HG03095 (cell line): ENCODE measurements at regions not wholly inside any gene's neighbourhood (a gene's known extent, or its start where the extent isn't known, plus 50 kb on each side); places are given as distances from the start of the nearest gene placed in this dataset.
A peak's percentile ranks its signal among the peaks of the same experiment; 100 is the strongest.
"Not testable (repeated sequence)": the region's sequence is repeated elsewhere in the genome, so short reads cannot be mapped to it uniquely, and the experiment has no call there.

ENCODE experiments used
- ATAC-seq: cut with Tn5 transposase; IDR thresholded peaks from one replicate; pipeline ENCODE4 v1.9.1; 2021; ENCODE audit warnings: moderate library complexity; ENCODE audit not compliant: unreplicated experiment

DNA sequence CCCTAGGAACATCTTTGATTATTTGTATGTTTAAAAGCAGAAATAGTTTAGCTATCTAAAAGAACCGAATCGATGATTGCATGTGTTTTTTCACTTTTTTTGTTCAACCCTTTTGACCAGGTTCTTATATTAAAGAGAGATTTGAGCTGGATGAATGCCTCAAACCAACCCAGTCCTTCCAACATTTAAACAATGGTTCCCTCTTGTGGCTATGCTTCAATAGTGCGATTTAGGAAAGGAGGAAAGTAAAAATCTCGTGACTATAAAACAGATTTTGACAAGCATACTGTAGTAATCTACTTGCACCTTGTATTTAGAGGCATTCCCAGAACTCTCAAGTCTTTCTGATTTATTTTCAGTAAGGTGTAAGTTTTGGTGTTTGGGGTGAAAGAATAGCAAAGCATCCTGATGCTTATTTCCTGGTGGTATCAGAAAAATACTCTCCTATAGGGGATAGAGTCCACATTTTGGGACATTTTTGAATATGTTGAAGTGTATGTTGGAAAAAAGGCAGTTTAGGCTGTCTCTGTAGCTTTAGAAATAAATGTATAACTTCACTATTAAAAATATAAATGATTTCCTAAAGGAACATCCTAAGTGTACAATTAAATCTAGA is 159.6 kb upstream of the KCNH8 start:
- ATAC-seq, result no peak

DNA sequence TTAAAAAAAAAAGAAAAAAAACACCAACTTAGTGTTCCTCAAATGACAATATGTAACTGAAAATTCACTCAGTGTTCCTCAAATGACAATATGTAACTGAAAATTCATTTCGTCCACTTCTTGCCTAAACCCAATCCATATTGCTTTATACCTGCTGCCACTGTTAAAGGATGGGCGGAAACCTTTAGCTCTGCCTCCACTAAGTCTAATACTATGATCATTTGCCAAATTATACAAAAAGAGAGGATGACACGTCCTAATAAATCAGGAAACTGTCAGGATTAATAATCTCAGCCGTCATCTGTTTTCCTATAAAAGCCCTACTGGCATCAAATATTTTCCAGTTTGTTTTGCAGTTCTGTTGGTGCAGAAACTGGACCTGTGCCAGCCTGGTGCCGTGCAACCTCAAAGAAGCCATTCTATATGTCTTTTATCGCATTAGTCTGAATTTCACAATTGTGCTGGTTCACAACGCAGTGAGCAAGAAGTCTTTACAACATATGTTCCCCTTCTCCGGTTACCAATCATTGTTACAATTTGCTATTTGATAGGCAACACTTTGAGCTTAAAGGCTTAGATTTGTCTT is 160.4 kb upstream of the KCNH8 start:
- no peak for ATAC-seq

DNA sequence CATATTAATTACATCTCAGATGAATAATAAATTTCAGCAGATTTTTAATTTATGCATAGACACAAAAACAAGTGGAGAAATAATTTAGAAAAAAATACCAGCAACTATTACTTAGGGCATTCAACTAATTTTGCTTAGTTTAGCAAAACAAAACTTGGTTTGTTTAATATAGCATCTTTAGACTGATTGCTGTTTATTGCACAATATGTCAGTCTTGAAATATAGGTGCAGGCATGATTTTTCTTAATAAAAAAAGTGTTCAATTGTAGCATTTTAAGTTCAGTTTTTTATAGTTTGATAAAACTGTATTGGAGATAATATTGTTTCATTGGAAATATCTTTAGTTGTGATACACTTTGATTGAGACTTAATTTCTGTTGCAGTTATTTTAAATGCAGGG is 161.2 kb upstream of the KCNH8 start:
- no peak for ATAC-seq

DNA sequence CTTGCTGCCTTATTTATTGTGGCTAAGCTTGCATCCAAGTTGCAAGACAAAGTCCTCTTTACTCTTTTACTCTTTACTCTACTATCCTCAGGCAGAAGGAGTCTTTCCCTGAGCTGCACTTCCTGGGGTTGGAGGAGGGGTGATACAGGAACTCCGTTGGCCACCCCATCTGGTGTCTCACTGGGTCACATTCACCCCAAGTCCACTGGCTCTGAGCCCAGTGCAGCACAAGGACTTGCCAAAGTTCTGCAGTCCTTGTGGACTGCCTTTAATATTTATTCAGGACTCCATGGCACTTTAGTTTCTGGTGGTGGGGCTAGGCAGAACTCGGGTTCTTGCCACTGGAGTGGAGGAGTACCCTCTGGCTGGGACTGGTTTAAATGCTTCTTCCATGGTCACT is 165.4 kb upstream of the KCNH8 start:
- ATAC-seq, result no peak

DNA sequence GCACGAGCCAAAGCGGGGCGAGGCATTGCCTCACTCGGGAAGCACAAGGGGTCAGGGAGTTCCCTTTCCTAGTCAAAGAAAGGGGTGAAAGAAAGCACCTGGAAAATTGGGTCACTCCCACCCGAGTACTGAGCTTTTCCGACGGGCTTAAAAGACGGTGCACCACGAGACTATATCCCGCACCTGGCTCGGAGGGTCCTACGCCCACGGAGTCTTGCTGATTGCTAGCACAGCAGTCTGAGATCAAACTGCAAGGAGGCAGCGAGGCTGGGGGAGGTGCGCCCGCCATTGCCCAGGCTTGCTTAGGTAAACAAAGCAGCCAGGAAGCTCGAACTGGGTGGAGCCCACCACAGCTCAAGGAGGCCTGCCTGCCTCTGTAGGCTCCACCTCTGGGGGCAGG is 172.2 kb upstream of the KCNH8 start:
- not testable (repeated sequence) for ATAC-seq

DNA sequence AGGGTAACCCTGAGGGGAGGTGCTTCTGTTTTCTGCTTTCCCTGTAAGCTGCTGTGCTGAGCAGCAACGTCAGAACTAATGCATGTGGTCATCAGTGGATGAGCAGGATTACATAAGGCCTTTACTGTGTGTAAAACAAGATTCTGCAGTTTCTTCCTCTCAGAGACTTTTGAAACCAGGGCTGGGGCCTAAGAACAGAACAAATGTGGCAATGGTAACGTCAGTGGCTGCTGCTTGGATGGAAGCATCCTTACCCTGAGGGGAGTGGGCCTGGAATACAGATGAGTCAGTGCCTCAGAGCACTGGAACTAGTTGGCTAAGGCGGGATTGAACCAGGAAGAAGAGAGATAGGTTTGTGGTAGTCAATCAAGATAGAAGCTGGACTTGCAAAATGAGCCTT is 180.2 kb upstream of the KCNH8 start:
- ATAC-seq, result no peak

DNA sequence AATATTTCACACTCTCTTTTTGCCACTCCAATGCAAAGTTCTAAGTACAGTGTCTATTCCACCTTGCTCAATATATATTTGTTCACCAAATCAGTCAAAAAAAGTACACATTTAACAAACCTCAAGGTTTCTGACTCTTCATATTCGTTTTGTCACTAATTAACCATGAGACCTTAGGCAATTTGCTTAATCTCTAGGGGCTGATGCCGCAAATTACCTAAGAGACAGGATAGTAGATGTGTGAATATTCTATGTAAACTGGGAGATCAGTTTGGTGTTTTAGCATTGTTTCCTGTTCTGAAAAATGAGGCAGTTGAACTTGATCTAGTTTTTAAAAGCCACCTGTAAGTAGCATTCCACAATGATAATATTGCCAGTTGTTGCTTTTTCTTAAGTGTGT is 182.5 kb upstream of the KCNH8 start:
- ATAC-seq, result no peak

DNA sequence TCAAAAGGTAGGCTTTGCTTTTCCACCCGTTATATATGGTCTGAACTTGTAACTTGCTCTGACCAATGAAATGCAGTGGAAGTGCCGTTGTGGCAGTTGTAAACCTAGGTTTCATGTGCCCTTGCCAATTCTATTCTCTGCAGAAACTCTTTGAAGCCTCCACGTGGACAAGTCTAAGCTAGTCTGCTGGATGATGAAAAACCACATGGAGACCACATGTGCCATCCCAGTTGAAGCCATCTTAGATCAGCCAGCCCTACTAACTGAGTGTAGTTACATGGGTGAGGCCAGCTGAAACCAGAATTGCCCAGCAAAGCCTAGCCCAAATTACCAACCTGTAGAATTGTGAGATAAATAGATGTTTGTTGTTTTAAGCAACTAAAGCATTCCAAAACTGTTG is 183.7 kb upstream of the KCNH8 start:
- ATAC-seq, result no peak

DNA sequence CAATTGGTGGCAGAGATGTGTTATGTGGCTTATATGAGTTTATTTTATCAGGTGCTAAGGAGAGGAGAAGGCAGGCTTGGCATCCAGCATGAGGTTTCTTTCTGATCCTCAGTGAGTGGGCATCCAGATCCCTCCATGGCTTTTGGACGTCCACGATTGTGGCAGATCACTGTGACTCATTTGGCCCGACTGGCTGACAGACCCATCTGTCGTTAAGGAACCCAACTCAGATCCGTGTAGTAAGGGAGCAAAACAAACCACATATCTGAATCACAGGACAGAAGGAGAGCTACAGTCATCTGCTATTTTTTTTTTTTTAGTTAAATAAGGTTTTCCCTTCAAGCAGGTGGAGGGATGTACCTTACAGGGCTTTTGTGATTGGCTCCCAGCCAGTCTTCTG is 197.0 kb upstream of the KCNH8 start:
- ATAC-seq, result no peak

DNA sequence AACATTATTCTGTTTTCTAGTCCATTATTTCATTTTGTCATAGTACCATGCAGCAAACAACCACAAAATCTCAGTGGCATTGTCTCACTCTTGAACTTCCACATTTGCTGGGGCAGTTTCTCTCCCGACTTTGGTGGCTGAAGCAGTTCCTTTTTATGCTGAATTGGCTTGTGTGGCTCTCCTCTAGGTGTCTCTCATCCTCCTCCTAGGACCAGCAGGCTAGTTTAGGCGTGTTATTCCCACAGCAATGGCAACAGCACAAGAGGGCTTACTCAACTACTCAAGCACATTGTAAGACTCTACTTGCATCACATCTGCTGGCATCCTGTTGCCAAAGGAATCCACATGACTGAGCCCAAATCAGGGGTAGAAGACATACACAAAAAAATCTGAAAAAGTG is 201.8 kb upstream of the KCNH8 start:
- no peak for ATAC-seq

DNA sequence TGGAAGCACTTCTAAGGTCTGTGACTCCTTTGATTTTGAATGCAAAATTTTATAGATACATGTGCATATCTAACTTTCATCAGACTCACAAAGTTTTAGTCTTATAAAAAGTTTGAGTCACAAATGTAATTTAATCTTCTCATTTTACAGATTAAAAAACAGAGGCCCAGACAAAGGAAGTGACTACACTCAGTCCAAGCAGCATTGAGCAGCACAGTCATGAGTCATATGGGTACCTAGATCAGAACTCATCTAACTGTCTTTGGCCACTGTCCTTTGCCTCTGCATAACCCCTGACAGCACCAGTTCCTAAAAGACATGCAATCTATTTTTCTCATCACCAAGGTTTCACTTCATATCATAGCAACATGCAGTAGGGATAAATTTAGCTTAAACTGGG is 210.7 kb upstream of the KCNH8 start:
- peak; percentile 98 for ATAC-seq

DNA sequence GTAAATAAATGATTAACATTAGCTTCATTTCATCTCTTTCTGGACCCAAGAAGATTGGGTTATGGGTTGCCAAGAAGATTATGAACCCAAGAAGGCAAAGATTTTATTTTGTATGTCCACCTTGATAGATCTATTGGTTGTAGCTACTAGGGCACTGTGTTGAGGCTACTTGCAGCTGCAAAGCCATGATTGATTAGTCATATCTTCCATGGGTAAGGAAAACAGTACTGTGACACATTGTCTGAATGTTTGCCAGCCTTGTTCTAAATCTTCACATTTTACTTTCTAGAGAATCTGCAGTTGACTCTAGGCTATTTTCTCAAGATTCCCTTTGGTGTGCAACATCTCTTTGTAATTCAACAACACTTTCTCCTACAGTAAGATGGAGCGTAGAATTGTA is 229.2 kb upstream of the KCNH8 start:
- ATAC-seq, result no peak

DNA sequence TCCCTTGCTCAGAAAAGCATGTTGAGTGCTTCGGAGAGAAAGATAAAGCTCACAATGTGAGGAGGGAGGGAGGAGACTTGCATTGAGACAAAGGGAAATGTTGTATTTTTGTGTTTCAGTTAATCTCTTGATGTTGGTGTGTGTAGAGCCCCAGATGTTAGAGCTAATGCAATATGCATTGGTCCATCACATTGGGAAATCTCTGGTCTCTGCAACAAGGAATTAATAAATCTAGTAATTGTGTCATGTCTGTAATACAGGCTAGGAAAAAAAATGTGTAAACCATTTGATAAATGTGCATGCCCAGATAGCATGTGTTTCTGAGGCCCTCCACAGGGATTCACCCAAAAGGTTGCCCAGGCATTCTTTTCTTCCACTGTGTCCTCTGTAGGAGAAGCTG is 230.4 kb upstream of the KCNH8 start:
- no peak for ATAC-seq

DNA sequence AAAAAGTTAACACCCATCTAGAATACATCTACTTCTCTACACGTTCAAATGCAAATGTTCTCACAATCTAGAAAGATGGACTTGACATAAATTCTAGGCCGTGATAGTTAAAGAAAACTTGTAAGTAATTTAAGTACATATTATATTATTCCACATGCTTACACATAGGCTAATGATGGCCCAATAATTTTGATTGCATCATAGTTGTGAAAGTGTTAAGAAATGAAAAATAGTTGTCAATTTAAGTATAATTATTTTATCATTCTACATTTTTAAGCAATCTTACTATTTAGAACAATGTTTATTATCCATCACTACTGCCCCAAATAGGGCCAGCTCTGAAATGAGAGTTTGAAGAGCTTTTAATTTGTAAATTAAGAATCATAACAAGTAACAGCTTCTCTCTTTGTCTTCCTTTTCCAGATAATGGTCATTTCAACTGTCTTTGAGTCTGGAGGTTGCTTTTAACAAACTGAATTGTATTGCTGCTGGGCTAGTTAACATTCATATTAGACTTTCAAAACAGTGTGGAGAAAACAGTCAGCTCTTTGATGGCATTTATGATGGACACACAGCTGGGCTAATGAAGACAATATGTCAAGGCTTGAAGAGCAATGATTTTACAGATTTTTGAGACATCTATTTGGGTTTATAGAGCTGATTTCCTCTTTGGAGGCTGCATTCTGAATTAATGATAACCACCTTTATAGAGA is 246.1 kb upstream of the KCNH8 start:
- ATAC-seq, result no peak

DNA sequence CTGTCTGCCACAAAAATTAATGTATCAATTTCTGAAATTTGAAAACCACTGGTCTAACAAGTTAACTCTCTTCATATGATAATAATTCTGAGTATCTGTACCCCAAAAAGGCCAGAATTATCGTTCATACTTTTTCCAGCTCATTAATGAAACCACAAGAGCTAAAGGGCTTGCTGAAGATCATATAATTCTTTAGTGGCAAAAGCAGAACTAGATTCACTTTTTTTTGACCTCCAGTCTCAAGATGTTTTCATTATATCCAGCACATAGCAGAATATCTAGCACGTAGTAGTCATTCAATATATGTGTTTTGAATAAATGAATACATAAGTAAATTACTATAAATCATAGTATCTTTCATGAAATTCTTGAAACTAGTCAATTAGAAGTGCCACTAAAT is 246.7 kb upstream of the KCNH8 start:
- ATAC-seq, result no peak

DNA sequence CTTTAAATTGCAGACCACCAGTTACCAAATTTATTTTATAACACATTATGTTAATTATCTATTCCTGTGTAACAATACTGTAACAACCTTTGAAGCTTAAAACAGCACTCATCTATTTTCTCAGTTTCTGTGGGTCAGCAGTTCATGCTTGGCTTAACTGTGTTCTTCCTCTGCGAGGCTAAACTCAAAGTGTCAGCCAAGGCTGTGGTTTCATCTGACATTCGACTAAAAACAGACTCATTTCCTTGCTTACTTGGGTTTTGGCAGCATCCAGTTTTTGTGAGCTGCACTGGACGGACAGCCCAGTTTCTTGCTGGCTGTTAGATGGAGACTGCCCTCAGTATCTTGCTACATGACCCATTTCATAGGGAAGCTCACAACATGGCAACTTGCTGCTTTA is 247.3 kb upstream of the KCNH8 start:
- ATAC-seq, result peak; percentile 88

DNA sequence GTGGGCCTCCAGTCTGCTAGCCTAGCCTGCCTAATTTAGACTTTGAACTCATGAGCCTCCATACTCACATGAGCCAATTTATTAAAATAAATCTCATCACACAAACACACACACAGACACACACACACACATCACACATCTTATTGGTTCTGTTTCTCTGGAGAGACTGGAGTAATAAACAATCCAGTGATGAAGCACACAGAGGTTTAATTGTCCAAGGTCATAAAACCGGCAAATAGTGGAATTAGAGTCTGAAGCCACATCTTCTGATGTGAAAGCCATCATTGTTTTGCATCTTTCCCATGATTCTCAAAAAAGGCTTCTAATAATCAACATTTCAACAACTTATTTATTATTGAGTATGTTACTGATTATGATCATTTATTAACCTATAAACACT is 249.4 kb upstream of the KCNH8 start:
- ATAC-seq, result no peak

DNA sequence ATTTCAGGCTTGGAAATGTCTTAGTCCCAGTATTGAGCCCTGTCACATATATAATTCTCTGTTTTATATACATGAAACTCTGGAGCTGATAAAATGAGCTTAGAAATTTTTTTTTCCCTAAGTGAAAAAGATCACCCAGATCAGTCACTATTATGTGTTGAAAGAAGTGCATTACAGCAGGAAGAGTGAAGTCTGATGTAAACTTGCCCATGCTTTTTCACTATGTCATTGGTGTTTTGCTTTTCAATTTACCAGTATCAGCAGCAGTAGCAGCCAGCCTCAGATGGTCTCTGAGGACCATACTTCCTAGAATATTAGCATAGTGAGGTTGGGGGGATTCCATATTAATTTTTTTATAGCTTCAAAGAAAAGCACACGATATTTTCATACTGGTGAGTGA is 255.6 kb upstream of the KCNH8 start:
- ATAC-seq, result no peak

DNA sequence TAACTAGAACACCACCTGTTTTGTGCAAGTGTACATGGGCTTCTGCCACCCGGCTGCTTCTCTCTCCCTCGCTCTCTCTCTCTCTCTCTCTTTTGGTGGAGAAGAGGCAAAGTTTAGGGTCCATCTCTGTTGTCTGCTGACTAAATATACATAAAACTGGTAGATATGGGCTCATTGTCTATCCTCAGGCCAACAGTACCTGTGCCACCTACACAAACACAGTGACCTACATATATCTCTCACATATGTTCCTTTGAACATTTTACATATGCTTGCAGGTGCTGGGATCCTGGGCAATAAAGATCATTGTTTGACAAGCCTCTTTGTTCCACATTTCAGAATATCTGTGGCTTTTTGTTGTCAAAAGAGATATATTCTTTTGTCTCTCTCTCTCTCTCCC is 256.3 kb upstream of the KCNH8 start:
- no peak for ATAC-seq

DNA sequence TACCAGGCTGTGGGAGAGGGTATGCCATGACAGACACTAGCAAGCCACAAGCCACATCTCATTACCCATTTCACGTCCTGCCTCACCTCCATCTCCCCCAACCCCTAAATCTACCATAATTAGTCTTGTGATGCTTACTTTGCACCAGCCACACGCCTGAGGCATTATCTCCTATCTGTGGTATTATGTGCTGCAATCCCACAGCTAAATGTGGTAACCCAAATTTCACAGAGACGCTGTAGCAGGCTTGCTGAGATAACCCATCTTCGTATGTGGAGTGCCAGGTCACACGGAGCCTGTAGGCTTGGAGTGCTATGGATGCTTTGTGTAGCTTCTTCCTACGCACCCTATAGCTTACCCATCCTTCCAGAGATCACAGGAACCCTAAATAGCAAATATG is 256.7 kb upstream of the KCNH8 start:
- ATAC-seq, result no peak

DNA sequence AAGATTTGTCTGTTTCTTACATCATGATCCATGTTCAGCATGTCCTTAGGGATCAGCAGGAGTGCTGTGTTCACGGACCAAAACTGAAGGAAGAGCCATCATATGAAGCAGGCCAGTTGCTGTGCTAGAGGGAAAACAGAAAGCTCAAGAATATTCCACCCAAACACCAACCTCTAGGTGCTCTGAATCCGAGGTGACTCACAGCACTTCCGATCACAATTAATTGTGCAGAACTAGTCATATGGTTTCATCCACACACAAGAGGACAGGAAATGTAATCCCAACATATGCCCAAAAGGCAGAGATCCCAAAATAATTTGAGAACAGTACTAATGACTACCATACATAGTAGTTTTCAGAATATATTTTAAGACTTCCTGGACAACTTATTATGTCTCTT is 257.9 kb upstream of the KCNH8 start:
- ATAC-seq, result no peak

DNA sequence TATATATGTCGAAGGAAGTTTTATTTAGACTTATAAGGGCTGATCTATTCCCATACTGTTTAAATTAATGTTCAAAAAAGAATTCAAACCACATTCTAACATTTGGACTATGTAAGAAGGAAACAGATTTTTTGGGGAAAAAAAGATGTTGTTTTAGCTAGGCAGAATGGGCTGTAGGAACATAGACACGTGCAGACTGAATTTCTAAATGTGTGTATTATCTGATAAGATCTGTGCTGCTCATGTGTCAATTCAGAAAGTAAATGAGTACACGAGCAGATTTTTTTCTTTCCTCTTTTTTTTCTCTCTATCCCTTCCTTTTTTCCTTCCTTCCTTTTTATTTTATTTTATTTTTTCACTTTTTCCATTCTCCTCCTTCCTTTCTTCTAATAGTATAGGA is 259.5 kb upstream of the KCNH8 start:
- ATAC-seq, result no peak

DNA sequence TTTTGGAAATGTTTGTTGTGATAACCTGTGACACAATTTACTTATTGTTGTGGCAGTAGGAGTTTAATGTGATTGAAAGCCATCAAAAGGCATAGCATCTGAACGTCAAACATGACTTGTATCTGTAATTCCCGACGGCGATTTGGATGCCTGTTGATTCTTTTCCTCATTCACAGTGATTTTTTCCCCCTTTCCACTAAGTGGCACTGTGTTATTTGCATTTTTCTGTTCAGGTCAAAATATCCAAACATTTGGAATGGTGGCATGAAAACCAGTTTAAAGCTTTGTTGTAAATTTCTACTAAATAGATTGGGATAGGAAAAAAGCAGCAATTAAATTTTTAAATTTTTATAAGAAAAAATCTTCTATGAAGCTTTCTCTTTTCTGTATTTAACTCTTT is 259.9 kb upstream of the KCNH8 start:
- ATAC-seq, result no peak
